Ovary (tissue), 7 donors: ENCODE measurements at regions not wholly inside any gene's neighbourhood (a gene's known extent, or its start where the extent isn't known, plus 50 kb on each side); places are given as distances from the start of the nearest gene placed in this dataset.

Experiments
- DNase-seq, 5 donors: peaks; one replicate each; pipeline ENCODE4 v3.0.0-alpha.2; 2019 to 2020
- H3K27ac ChIP-seq, 2 donors: fragments of 200-600 bp; one replicate each; pipeline versions ENCODE4 v1.5.1 to v1.8.0; 2019 to 2022
- H3K27me3 ChIP-seq: fragments of 200-600 bp; one replicate; pipeline ENCODE4 v1.8.0; 2022
- H3K36me3 ChIP-seq: fragments of 200-600 bp; sonication (generic); one replicate; pipeline ENCODE4 v1.5.1; 2019
- H3K4me1 ChIP-seq: one replicate; pipeline ENCODE4 v1.8.1; 2013; ENCODE audit warnings: mild to moderate bottlenecking, moderate library complexity; ENCODE audit not compliant: insufficient read depth
- H3K4me3 ChIP-seq: fragments of 200-600 bp; sonication (generic); one replicate; pipeline ENCODE4 v1.5.1; 2017
- H3K9me3 ChIP-seq, 2 donors: fragments of 200-600 bp in 1 of 2; sonication (generic) in 1 of 2; one replicate each; pipeline versions ENCODE4 v1.5.1 to v1.8.1; 2013 to 2019; ENCODE audit warnings: mild to moderate bottlenecking in 1 of 2, moderate library complexity in 1 of 2
- EP300 ChIP-seq: sonication (generic); formaldehyde crosslinking; IDR thresholded peaks from one replicate; pipeline ENCODE4 v1.6.1; 2017; ENCODE audit warnings: antibody characterized with exemption
- POLR2A ChIP-seq: fragments of 450-650 bp; IDR thresholded peaks from one replicate; pipeline ENCODE4 v1.6.1; 2017; ENCODE audit warnings: antibody characterized with exemption, mild to moderate bottlenecking, moderate library complexity
- WGBS, 3 donors: extraction: QIAGEN DNeasy Blood & Tissue Kit in 1 of 3; methylation state at CpG; one replicate each; pipeline versions ENCODE4 v1.1.5 to v1.1.7; 2013 to 2017; 5-methylcytosine and 5-hydroxymethylcytosine counted together
- intact Hi-C, 4 donors: fragments of 100-400 bp; cut with DNase I; formaldehyde crosslinking; loops; one replicate each; pipeline versions ENCODE4 v1.11.0 to v1.15.1; 2022 to 2023
- TF ChIP-seq, protein P1 (sequence below), 3 donors: fragments of 450-650 bp in 2 of 3; fragments of 200-600 bp in 1 of 3; IDR thresholded peaks; one replicate each; pipeline versions ENCODE4 v1.5.1 to v1.8.0; 2016 to 2022; ENCODE audit warnings: antibody characterized with exemption in 3 of 3, mild to moderate bottlenecking in 1 of 3
- donor health status: DM: no; HTN: no; CAD: no; lungs with moderate emphysema.
- donor health status: DM: no; HTN: no; CAD: no.
- donor health status: Bipolar disorder and iron deficiency.
- donor health status: DM: no; HTN: no; CAD: no.
- donor health status: DM: yes; HTN: yes; CAD: no.

GRCh38 chr19:31979949-31980670 is 365.3 kb upstream of the ZNF507 start:
- intact Hi-C loops: loop anchor here in 1 of 4 donors (10.0 kb wide), 1 partner anchor 55 kb away; no protein-coding TSS in a partner anchor
- no peaks in the 10 kb centered on the region for H3K4me1 ChIP-seq
- no peak overlapping the region for H3K4me3 ChIP-seq
- H3K27me3 ChIP-seq: no peaks in the 10 kb centered on the region
- no peaks in the 10 kb centered on the region for H3K9me3 ChIP-seq
- no peak overlapping the region for H3K27ac ChIP-seq
- DNase-seq: no peak
- TF ChIP-seq POLR2A (no peak), EP300 (no peak)
- TF ChIP-seq, protein P1, sequence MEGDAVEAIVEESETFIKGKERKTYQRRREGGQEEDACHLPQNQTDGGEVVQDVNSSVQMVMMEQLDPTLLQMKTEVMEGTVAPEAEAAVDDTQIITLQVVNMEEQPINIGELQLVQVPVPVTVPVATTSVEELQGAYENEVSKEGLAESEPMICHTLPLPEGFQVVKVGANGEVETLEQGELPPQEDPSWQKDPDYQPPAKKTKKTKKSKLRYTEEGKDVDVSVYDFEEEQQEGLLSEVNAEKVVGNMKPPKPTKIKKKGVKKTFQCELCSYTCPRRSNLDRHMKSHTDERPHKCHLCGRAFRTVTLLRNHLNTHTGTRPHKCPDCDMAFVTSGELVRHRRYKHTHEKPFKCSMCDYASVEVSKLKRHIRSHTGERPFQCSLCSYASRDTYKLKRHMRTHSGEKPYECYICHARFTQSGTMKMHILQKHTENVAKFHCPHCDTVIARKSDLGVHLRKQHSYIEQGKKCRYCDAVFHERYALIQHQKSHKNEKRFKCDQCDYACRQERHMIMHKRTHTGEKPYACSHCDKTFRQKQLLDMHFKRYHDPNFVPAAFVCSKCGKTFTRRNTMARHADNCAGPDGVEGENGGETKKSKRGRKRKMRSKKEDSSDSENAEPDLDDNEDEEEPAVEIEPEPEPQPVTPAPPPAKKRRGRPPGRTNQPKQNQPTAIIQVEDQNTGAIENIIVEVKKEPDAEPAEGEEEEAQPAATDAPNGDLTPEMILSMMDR (IDR thresholded peaks at IDR 0.05): no peak
- WGBS, 3 donors: 80 to 86% (median 80%) methylated on average over 23 of the region's 23 CpGs
- H3K36me3 ChIP-seq: no peaks in the 10 kb centered on the region

GRCh38 chr19:31980796-31981195 is 364.6 kb upstream of the ZNF507 start:
- WGBS, 3 donors: 81 to 88% (median 87%) methylated on average over 5 of the region's 5 CpGs
- H3K9me3 ChIP-seq: no peaks in the 10 kb centered on the region
- no peak for TF ChIP-seq POLR2A
- TF ChIP-seq, protein P1 (IDR thresholded peaks at IDR 0.05): no peak
- TF ChIP-seq EP300: no peak
- intact Hi-C loops: no loop called here
- no peaks in the 10 kb centered on the region for H3K27me3 ChIP-seq
- no peaks in the 10 kb centered on the region for H3K4me1 ChIP-seq
- H3K4me3 ChIP-seq: no peak overlapping the region
- DNase-seq: no peak
- H3K27ac ChIP-seq: no peak overlapping the region
- H3K36me3 ChIP-seq: no peaks in the 10 kb centered on the region

GRCh38 chr19:31981545-31981944 is 363.9 kb upstream of the ZNF507 start:
- H3K9me3 ChIP-seq: no peaks in the 10 kb centered on the region
- no peaks in the 10 kb centered on the region for H3K36me3 ChIP-seq
- no peak overlapping the region for H3K4me3 ChIP-seq
- no peak overlapping the region for H3K27ac ChIP-seq
- intact Hi-C loops: no loop called here
- no peaks in the 10 kb centered on the region for H3K27me3 ChIP-seq
- no peak for DNase-seq
- no peak for TF ChIP-seq POLR2A
- no peak for TF ChIP-seq EP300
- TF ChIP-seq, protein P1 (IDR thresholded peaks at IDR 0.05): no peak
- WGBS, 3 donors: 96 to 100% (median 98%) methylated on average over 2 of the region's 2 CpGs
- no peaks in the 10 kb centered on the region for H3K4me1 ChIP-seq

DNA sequence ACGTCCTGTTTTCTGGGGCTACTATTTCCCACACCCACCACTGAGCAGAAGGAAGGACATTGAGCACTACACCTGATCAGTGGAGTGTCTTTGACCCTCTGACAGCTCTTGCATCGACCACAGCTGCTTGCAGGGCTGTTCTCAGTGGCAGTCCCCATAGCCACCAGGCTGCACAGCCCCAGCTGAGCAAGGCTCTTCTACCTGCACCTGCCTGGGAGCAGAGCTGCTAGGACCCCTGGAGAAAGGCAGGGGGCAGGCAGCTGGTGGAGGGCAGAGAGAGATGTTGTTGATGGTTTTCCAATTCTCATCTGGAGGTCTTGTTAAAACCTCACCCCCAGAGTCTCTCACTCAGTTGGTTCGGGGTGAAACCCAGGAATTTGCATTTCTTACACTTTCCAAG is 361.8 kb upstream of the ZNF507 start:
- DNase-seq: no peak
- no peaks in the 10 kb centered on the region for H3K27me3 ChIP-seq
- intact Hi-C loops: no loop called here
- no peak overlapping the region for H3K4me3 ChIP-seq
- 79 to 88% (median 84%) methylated on average over 3 of the region's 3 CpGs for WGBS, 3 donors
- no peaks in the 10 kb centered on the region for H3K9me3 ChIP-seq
- H3K4me1 ChIP-seq: no peaks in the 10 kb centered on the region
- TF ChIP-seq POLR2A (no peak), EP300 (no peak)
- TF ChIP-seq, protein P1 (IDR thresholded peaks at IDR 0.05): no peak
- no peaks in the 10 kb centered on the region for H3K36me3 ChIP-seq
- no peak overlapping the region for H3K27ac ChIP-seq
